Right lobe of liver (tissue), 4 donors: ENCODE measurements at regions not wholly inside any gene's neighbourhood (a gene's known extent, or its start where the extent isn't known, plus 50 kb on each side); places are given as distances from the start of the nearest gene placed in this dataset.

ENCODE experiments used
- CTCF ChIP-seq, 4 donors: fragments of 200-600 bp in 3 of 4; fragments of 450-650 bp in 1 of 4; IDR thresholded peaks; one replicate each; pipeline versions ENCODE4 v1.5.1 to v1.8.0; 2016 to 2022; ENCODE audit warnings: antibody characterized with exemption in 4 of 4, mild to moderate bottlenecking in 2 of 4
- POLR2A ChIP-seq: fragments of 450-650 bp; IDR thresholded peaks from one replicate; pipeline ENCODE4 v1.6.1; 2017; ENCODE audit warnings: antibody characterized with exemption, mild to moderate bottlenecking
- donor health status: DM: no; HTN: no; CAD: no.
- donor health status: DM: no; HTN: no; CAD: no.
- donor health status: DM: no; HTN: yes; CAD: no.

- no peak for TF ChIP-seq CTCF (IDR thresholded peaks at IDR 0.05)
- TF ChIP-seq POLR2A, result no peak
Observed at GRCh38 chr5:67989456-67989855, 226.1 kb upstream of the PIK3R1 start.
